HFF-Myc (cell line): ENCODE measurements at regions not wholly inside any gene's neighbourhood (a gene's known extent, or its start where the extent isn't known, plus 50 kb on each side); places are given as distances from the start of the nearest gene placed in this dataset.

Experiments used
- DNase-seq: peaks from one replicate; pipeline ENCODE4 v3.0.0-alpha.2; 2011; ENCODE audit warnings: low read depth; ENCODE audit errors: extremely low read depth
- H3K4me3 ChIP-seq: replicated peaks from 2 replicates; pipeline ENCODE4 v1.5.1; 2011; ENCODE audit warnings: low read depth, mild to moderate bottlenecking, control low read depth, low read length
- CTCF ChIP-seq: IDR thresholded peaks from 2 replicates; pipeline ENCODE4 v1.5.1; 2012; ENCODE audit warnings: mild to moderate bottlenecking, low read depth, low read length, control low read depth; ENCODE audit errors: missing control alignments

- TF ChIP-seq CTCF, result no peak
- DNase-seq, result no peak
- H3K4me3 ChIP-seq, result no peak overlapping the region
These were observed 1153.6 kb downstream of the FSTL5 start for GRCh38 chr4:161010227-161010626.
